ENCODE measurements at regions not wholly inside any gene's neighbourhood (a gene's known extent, or its start where the extent isn't known, plus 50 kb on each side); places are given as distances from the start of the nearest gene placed in this dataset.
A peak's percentile ranks its signal among the peaks of the same experiment; 100 is the strongest.

- no peak for DNase-seq
These were observed 174.6 kb downstream of the ANXA2 start for GRCh38 chr15:60223176-60223575.

DNA sequence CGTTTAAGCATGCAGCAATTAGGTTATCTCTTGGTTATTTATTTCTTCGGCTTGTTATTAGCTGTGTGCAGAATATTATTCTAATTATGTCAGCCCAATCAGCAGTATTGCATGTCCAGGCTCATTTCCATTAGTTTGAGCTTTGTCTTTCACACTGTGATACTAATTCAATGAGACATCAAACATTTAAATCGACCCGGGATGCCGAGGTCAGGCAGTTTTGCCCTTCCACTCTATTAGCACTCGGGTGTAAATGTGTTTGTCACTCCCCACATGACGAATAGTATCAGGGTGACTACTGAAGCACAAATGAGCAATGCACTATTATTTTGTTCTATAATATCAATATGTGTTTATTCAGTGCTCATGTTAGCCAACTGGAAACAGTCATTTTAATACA, 170.9 kb downstream of the ANXA2 start:
- Histone ChIP-seq H3K36me3 (replicated peaks; ENCODE audit: insufficient read depth, low read length) (no peaks in the 10 kb centered on the region), H4K20me1 (ENCODE audit: insufficient read depth, low read length) (no peaks in the 10 kb centered on the region), H3K27ac (ENCODE audit: low read length) (no peak overlapping the region), H3K4me1 (ENCODE audit: low read length) (peaks cover 26% of the 10 kb centered on the region), H3K4me3 (ENCODE audit: low read length) (no peak overlapping the region), H3K79me2 (ENCODE audit: low read length) (no peaks in the 10 kb centered on the region), H2AFZ (ENCODE audit: low read length) (no peak overlapping the region), H3F3A (ENCODE audit: insufficient read depth, low read length) (no peaks in the 10 kb centered on the region), H3K9me3 (replicated peaks; ENCODE audit: insufficient read depth, low read length) (no peaks in the 10 kb centered on the region), H3K27me3 (replicated peaks; ENCODE audit: insufficient read depth, low read length) (no peaks in the 10 kb centered on the region), H3K9me2 (replicated peaks; ENCODE audit: insufficient read depth, low read length) (no peaks in the 10 kb centered on the region), H3K4me2 (ENCODE audit: low read depth, low read length) (no peak overlapping the region), H3K9ac (ENCODE audit: low read length) (no peak overlapping the region)
- no peak for DNase-seq
- TF ChIP-seq, protein P1, sequence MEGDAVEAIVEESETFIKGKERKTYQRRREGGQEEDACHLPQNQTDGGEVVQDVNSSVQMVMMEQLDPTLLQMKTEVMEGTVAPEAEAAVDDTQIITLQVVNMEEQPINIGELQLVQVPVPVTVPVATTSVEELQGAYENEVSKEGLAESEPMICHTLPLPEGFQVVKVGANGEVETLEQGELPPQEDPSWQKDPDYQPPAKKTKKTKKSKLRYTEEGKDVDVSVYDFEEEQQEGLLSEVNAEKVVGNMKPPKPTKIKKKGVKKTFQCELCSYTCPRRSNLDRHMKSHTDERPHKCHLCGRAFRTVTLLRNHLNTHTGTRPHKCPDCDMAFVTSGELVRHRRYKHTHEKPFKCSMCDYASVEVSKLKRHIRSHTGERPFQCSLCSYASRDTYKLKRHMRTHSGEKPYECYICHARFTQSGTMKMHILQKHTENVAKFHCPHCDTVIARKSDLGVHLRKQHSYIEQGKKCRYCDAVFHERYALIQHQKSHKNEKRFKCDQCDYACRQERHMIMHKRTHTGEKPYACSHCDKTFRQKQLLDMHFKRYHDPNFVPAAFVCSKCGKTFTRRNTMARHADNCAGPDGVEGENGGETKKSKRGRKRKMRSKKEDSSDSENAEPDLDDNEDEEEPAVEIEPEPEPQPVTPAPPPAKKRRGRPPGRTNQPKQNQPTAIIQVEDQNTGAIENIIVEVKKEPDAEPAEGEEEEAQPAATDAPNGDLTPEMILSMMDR (IDR thresholded peaks at IDR 0.05; ENCODE audit: low read length) = no peak
- TF ChIP-seq EZH2phosphoT487 (IDR thresholded peaks at IDR 0.05; ENCODE audit: low read length) (no peak), EZH2 (optimal IDR thresholded peaks at IDR 0.05; ENCODE audit: low read depth, low read length) (no peak)

More at GRCh38 chr15:60223176-60223575, 174.6 kb downstream of the ANXA2 start:
- Histone ChIP-seq H3K27me3 (replicated peaks; ENCODE audit: insufficient read depth, low read length) (no peaks in the 10 kb centered on the region), H3K4me3 (ENCODE audit: low read length) (no peak overlapping the region), H3K4me2 (ENCODE audit: low read depth, low read length) (no peak overlapping the region), H3K9ac (ENCODE audit: low read length) (no peak overlapping the region), H3K9me2 (replicated peaks; ENCODE audit: insufficient read depth, low read length) (no peaks in the 10 kb centered on the region), H3F3A (ENCODE audit: insufficient read depth, low read length) (no peaks in the 10 kb centered on the region), H3K36me3 (replicated peaks; ENCODE audit: insufficient read depth, low read length) (no peaks in the 10 kb centered on the region), H3K79me2 (ENCODE audit: low read length) (no peaks in the 10 kb centered on the region), H3K9me3 (replicated peaks; ENCODE audit: insufficient read depth, low read length) (no peaks in the 10 kb centered on the region), H4K20me1 (ENCODE audit: insufficient read depth, low read length) (no peaks in the 10 kb centered on the region), H2AFZ (ENCODE audit: low read length) (no peak overlapping the region), H3K27ac (ENCODE audit: low read length) (no peak overlapping the region), H3K4me1 (ENCODE audit: low read length) (peaks cover 12% of the 10 kb centered on the region)
- TF ChIP-seq EZH2phosphoT487 (IDR thresholded peaks at IDR 0.05; ENCODE audit: low read length) (no peak), EZH2 (optimal IDR thresholded peaks at IDR 0.05; ENCODE audit: low read depth, low read length) (no peak)
- TF ChIP-seq, protein P1 (IDR thresholded peaks at IDR 0.05; ENCODE audit: low read length) = no peak

DNA sequence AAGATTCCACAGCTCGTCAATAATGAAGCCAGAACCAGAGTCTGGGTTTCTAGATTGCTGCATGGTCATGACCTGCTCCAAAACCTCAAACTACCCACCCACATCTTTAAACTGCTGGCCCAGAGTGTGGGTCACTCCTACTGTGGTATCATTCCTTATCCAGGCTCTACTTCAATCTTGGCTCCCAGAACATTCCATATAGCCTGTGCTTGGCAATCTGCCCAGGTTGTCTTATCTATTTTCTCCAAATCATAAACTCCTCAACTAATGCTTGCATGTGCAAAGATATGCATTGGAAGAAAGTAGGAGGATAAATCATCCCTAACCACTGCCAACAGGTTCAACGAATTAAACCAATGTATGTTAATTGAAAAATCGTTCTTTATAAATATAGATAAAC, 169.7 kb downstream of the ANXA2 start:
- no peak for TF ChIP-seq EZH2phosphoT487 (IDR thresholded peaks at IDR 0.05; ENCODE audit: low read length)
- TF ChIP-seq, protein P1 (IDR thresholded peaks at IDR 0.05; ENCODE audit: low read length) = no peak
- TF ChIP-seq EZH2 (optimal IDR thresholded peaks at IDR 0.05; ENCODE audit: low read depth, low read length) = no peak
- peak overlapping the region; percentile 64; the same call in 1 of the 2 replicates for H3K27ac ChIP-seq (ENCODE audit: low read length)
- H3K9me2 ChIP-seq (replicated peaks; ENCODE audit: insufficient read depth, low read length) = no peaks in the 10 kb centered on the region
- no peak overlapping the region for H3K9ac ChIP-seq (ENCODE audit: low read length)
- H2AFZ ChIP-seq (ENCODE audit: low read length) = peak overlapping the region; percentile 80; the same call in 1 of the 2 replicates
- H3K9me3 ChIP-seq (replicated peaks; ENCODE audit: insufficient read depth, low read length) = no peaks in the 10 kb centered on the region
- H3F3A ChIP-seq (ENCODE audit: insufficient read depth, low read length) = no peaks in the 10 kb centered on the region
- 0 out of 2 replicates have a peak overlapping the region, but pooled peaks have one; percentile 37 for H3K4me3 ChIP-seq (ENCODE audit: low read length)
- no peaks in the 10 kb centered on the region for H4K20me1 ChIP-seq (ENCODE audit: insufficient read depth, low read length)
- H3K4me1 ChIP-seq (ENCODE audit: low read length) = peaks cover 26% of the 10 kb centered on the region
- peak overlapping the region; percentile 95 for H3K4me2 ChIP-seq (ENCODE audit: low read depth, low read length)
- H3K27me3 ChIP-seq (replicated peaks; ENCODE audit: insufficient read depth, low read length) = no peaks in the 10 kb centered on the region
- H3K36me3 ChIP-seq (replicated peaks; ENCODE audit: insufficient read depth, low read length) = no peaks in the 10 kb centered on the region
- no peak for DNase-seq
- no peaks in the 10 kb centered on the region for H3K79me2 ChIP-seq (ENCODE audit: low read length)

All from MM.1S (cell line).